ENCODE measurements at regions not wholly inside any gene's neighbourhood (a gene's known extent, or its start where the extent isn't known, plus 50 kb on each side); places are given as distances from the start of the nearest gene placed in this dataset.

DNA sequence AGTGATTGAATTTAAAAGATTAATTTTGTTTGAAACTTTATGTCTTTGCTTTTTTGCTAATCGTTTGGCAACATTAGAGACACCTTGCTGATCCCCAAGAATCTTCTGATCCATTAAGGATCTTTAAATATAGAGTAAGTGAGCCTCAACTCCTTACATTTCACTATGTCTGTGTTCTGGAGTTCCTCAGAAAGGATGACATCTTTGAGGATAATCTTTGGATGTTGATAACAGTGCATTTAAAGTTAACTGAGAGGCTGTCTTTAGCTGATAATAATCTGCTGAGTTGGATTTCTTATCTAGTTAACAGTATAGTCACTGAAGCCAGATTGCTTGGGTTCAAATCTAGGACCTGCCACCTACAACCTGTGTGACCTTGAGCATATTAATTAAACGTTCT, 221.6 kb upstream of the EMCN start:
- TF ChIP-seq, protein P1, sequence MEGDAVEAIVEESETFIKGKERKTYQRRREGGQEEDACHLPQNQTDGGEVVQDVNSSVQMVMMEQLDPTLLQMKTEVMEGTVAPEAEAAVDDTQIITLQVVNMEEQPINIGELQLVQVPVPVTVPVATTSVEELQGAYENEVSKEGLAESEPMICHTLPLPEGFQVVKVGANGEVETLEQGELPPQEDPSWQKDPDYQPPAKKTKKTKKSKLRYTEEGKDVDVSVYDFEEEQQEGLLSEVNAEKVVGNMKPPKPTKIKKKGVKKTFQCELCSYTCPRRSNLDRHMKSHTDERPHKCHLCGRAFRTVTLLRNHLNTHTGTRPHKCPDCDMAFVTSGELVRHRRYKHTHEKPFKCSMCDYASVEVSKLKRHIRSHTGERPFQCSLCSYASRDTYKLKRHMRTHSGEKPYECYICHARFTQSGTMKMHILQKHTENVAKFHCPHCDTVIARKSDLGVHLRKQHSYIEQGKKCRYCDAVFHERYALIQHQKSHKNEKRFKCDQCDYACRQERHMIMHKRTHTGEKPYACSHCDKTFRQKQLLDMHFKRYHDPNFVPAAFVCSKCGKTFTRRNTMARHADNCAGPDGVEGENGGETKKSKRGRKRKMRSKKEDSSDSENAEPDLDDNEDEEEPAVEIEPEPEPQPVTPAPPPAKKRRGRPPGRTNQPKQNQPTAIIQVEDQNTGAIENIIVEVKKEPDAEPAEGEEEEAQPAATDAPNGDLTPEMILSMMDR (IDR thresholded peaks at IDR 0.05): no peak
- no peak for TF ChIP-seq POLR2A (IDR thresholded peaks at IDR 0.05)

All from right lobe of liver (tissue), 4 donors.